Natural killer cell treated with Interleukin-12 subunit alpha and Interleukin-12 subunit beta and Interleukin-15 and Interleukin-18, amount 100 ng/mL, for 72 hours (primary cell): ENCODE measurements at regions not wholly inside any gene's neighbourhood (a gene's known extent, or its start where the extent isn't known, plus 50 kb on each side); places are given as distances from the start of the nearest gene placed in this dataset.
"Not testable (repeated sequence)": the region's sequence is repeated elsewhere in the genome, so short reads cannot be mapped to it uniquely, and the experiment has no call there.

ENCODE experiments used
- ATAC-seq, 2 donors: fragments of 150-1000 bp; cut with Tn5 transposase in 1 of 2; sonication (Bioruptor Pico), chemical (Tn5 transposase) in 1 of 2; 2 replicates each; pipeline ENCODE4 v1.10.0; 2021
- DNase-seq: peaks from one replicate; pipeline ENCODE4 v3.0.0; 2022; ENCODE audit warnings: low spot score
- H3K27ac Mint-ChIP-seq, 2 donors: 1 replicate in 1 of 2; 2 replicates in 1 of 2; pipeline ENCODE4 v1.8.0; 2022; ENCODE audit warnings: mixed read lengths in 2 of 2, mild to moderate bottlenecking in 1 of 2, moderate library complexity in 1 of 2
- H3K27me3 Mint-ChIP-seq, 2 donors: 1 replicate in 1 of 2; 2 replicates in 1 of 2; pipeline ENCODE4 v1.8.0; 2022; ENCODE audit warnings: mixed read lengths in 2 of 2
- H3K36me3 Mint-ChIP-seq: one replicate; pipeline ENCODE4 v1.8.0; 2022; ENCODE audit warnings: mixed read lengths
- H3K4me1 Mint-ChIP-seq, 2 donors: 1 replicate in 1 of 2; 2 replicates in 1 of 2; pipeline ENCODE4 v1.8.0; 2022; ENCODE audit warnings: low read depth in 2 of 2, mixed read lengths in 2 of 2, mild to moderate bottlenecking in 1 of 2
- H3K4me3 Mint-ChIP-seq: one replicate; pipeline ENCODE4 v1.8.0; 2022; ENCODE audit warnings: mixed read lengths
- H3K9me3 Mint-ChIP-seq: 2 replicates; pipeline ENCODE4 v1.8.0; 2022; ENCODE audit warnings: mixed read lengths

- ATAC-seq (no peak), DNase-seq (no peak)
- no peaks in the 10 kb centered on the region for H3K36me3 Mint-ChIP-seq
Measured at GRCh38 chr10:120108916-120109315, 216.4 kb downstream of the SEC23IP start.

GRCh38 chr10:120109725-120110124 lies 217.2 kb downstream of the SEC23IP start:
- peaks cover 11 to 19% of the 10 kb centered on the region in 2 donors for H3K27me3 Mint-ChIP-seq
- H3K27ac Mint-ChIP-seq = not testable (repeated sequence)

More at GRCh38 chr10:120108916-120109315, 216.4 kb downstream of the SEC23IP start:
- no peak overlapping the region for H3K4me3 Mint-ChIP-seq
- H3K4me1 Mint-ChIP-seq = no peaks in the 10 kb centered on the region
- H3K9me3 Mint-ChIP-seq = no peaks in the 10 kb centered on the region
- H3K27me3 Mint-ChIP-seq = peaks cover 11 to 17% of the 10 kb centered on the region in 2 donors
- no peak overlapping the region for H3K27ac Mint-ChIP-seq

GRCh38 chr10:120110196-120110595 lies 217.7 kb downstream of the SEC23IP start:
- no peak for ATAC-seq
- Mint-ChIP-seq H3K4me3 (no peak overlapping the region), H3K27ac (no peak overlapping the region), H3K4me1 (no peaks in the 10 kb centered on the region), H3K27me3 (peaks cover 12 to 24% of the 10 kb centered on the region in 2 donors), H3K9me3 (no peaks in the 10 kb centered on the region), H3K36me3 (no peaks in the 10 kb centered on the region)
- no peak for DNase-seq

More at GRCh38 chr10:120109725-120110124, 217.2 kb downstream of the SEC23IP start:
- DNase-seq, ATAC-seq, H3K4me3 Mint-ChIP-seq, H3K36me3 Mint-ChIP-seq, H3K4me1 Mint-ChIP-seq, H3K9me3 Mint-ChIP-seq: not testable (repeated sequence)

- ATAC-seq (no peak), DNase-seq (no peak)
- Mint-ChIP-seq H3K36me3 (no peaks in the 10 kb centered on the region), H3K4me1 (no peaks in the 10 kb centered on the region), H3K4me3 (no peak overlapping the region), H3K9me3 (no peaks in the 10 kb centered on the region), H3K27ac (no peak overlapping the region), H3K27me3 (peaks cover 16 to 34% of the 10 kb centered on the region in 2 donors)
Measured at GRCh38 chr10:120111628-120112027, 219.1 kb downstream of the SEC23IP start.

GRCh38 chr10:120112809-120113208 lies 220.3 kb downstream of the SEC23IP start:
- no peaks in the 10 kb centered on the region for H3K36me3 Mint-ChIP-seq
- no peak overlapping the region for H3K4me3 Mint-ChIP-seq
- H3K27ac Mint-ChIP-seq = no peak overlapping the region
- H3K27me3 Mint-ChIP-seq = peaks cover 16 to 35% of the 10 kb centered on the region in 2 donors
- H3K9me3 Mint-ChIP-seq = no peaks in the 10 kb centered on the region
- ATAC-seq (no peak), DNase-seq (no peak)
- no peaks in the 10 kb centered on the region for H3K4me1 Mint-ChIP-seq

GRCh38 chr10:120115959-120116358 lies 223.4 kb downstream of the SEC23IP start:
- Mint-ChIP-seq H3K4me3 (no peak overlapping the region), H3K36me3 (no peaks in the 10 kb centered on the region)
- no peak for ATAC-seq

GRCh38 chr10:120121768-120122167 lies 229.2 kb downstream of the SEC23IP start:
- no peaks in the 10 kb centered on the region for H3K9me3 Mint-ChIP-seq

More at GRCh38 chr10:120115959-120116358, 223.4 kb downstream of the SEC23IP start:
- Mint-ChIP-seq H3K27me3 (peaks cover 20 to 54% of the 10 kb centered on the region in 2 donors), H3K9me3 (no peaks in the 10 kb centered on the region), H3K27ac (no peak overlapping the region), H3K4me1 (no peaks in the 10 kb centered on the region)
- DNase-seq = no peak

GRCh38 chr10:120131183-120131582 lies 238.7 kb downstream of the SEC23IP start:
- no peaks in the 10 kb centered on the region for H3K36me3 Mint-ChIP-seq
- peaks cover 29 to 39% of the 10 kb centered on the region in 2 donors for H3K27me3 Mint-ChIP-seq
- DNase-seq = no peak
- H3K4me1 Mint-ChIP-seq = no peaks in the 10 kb centered on the region
- no peak overlapping the region for H3K27ac Mint-ChIP-seq
- no peaks in the 10 kb centered on the region for H3K9me3 Mint-ChIP-seq
- no peak overlapping the region for H3K4me3 Mint-ChIP-seq
- ATAC-seq = no peak

More at GRCh38 chr10:120121768-120122167, 229.2 kb downstream of the SEC23IP start:
- DNase-seq = no peak
- no peaks in the 10 kb centered on the region for H3K36me3 Mint-ChIP-seq
- ATAC-seq = no peak
- no peak overlapping the region for H3K27ac Mint-ChIP-seq
- peaks cover 17 to 46% of the 10 kb centered on the region in 2 donors for H3K27me3 Mint-ChIP-seq
- H3K4me3 Mint-ChIP-seq = no peak overlapping the region
- no peaks in the 10 kb centered on the region for H3K4me1 Mint-ChIP-seq

GRCh38 chr10:120132811-120133210 lies 240.3 kb downstream of the SEC23IP start:
- H3K4me3 Mint-ChIP-seq = no peak overlapping the region

GRCh38 chr10:120138689-120139088 lies 246.2 kb downstream of the SEC23IP start:
- Mint-ChIP-seq H3K36me3 (no peaks in the 10 kb centered on the region), H3K4me3 (no peak overlapping the region), H3K27me3 (peaks cover 24 to 40% of the 10 kb centered on the region in 2 donors), H3K27ac (no peak overlapping the region), H3K9me3 (peaks cover 4% of the 10 kb centered on the region), H3K4me1 (no peaks in the 10 kb centered on the region)
- DNase-seq = no peak
- ATAC-seq = no peak

More at GRCh38 chr10:120132811-120133210, 240.3 kb downstream of the SEC23IP start:
- DNase-seq (no peak), ATAC-seq (no peak)
- H3K27ac Mint-ChIP-seq = no peak overlapping the region
- H3K9me3 Mint-ChIP-seq = peaks cover 4% of the 10 kb centered on the region
- no peaks in the 10 kb centered on the region for H3K36me3 Mint-ChIP-seq
- H3K27me3 Mint-ChIP-seq = peaks cover 27 to 31% of the 10 kb centered on the region in 2 donors
- H3K4me1 Mint-ChIP-seq = no peaks in the 10 kb centered on the region

GRCh38 chr10:120145107-120145506 lies 252.6 kb downstream of the SEC23IP start:
- DNase-seq = no peak

GRCh38 chr10:120156614-120157274 lies 264.2 kb downstream of the SEC23IP start:
- Mint-ChIP-seq H3K4me3 (no peak overlapping the region), H3K27ac (no peak overlapping the region), H3K9me3 (peaks cover 4% of the 10 kb centered on the region), H3K27me3 (peaks cover 7 to 29% of the 10 kb centered on the region in 2 donors), H3K36me3 (no peaks in the 10 kb centered on the region), H3K4me1 (no peaks in the 10 kb centered on the region)
- ATAC-seq = no peak
- DNase-seq = no peak

More at GRCh38 chr10:120145107-120145506, 252.6 kb downstream of the SEC23IP start:
- Mint-ChIP-seq H3K27ac (no peak overlapping the region), H3K4me3 (no peak overlapping the region), H3K36me3 (no peaks in the 10 kb centered on the region), H3K4me1 (no peaks in the 10 kb centered on the region), H3K27me3 (peaks cover 2 to 21% of the 10 kb centered on the region in 2 donors), H3K9me3 (no peaks in the 10 kb centered on the region)
- no peak for ATAC-seq

- H3K4me1 Mint-ChIP-seq = no peaks in the 10 kb centered on the region
- no peaks in the 10 kb centered on the region for H3K36me3 Mint-ChIP-seq
- no peaks in the 10 kb centered on the region for H3K9me3 Mint-ChIP-seq
- no peak overlapping the region for H3K27ac Mint-ChIP-seq
- peaks cover 9 to 13% of the 10 kb centered on the region in 2 donors for H3K27me3 Mint-ChIP-seq
- ATAC-seq (no peak), DNase-seq (no peak)
- H3K4me3 Mint-ChIP-seq = no peak overlapping the region
Measured at GRCh38 chr10:120161111-120161510, 268.6 kb downstream of the SEC23IP start.

GRCh38 chr10:120162471-120162870 lies 269.9 kb downstream of the SEC23IP start:
- Mint-ChIP-seq H3K36me3 (no peaks in the 10 kb centered on the region), H3K27me3 (peaks cover 9 to 13% of the 10 kb centered on the region in 2 donors), H3K4me1 (no peaks in the 10 kb centered on the region), H3K4me3 (no peak overlapping the region), H3K9me3 (no peaks in the 10 kb centered on the region), H3K27ac (no peak overlapping the region)
- DNase-seq = no peak
- no peak for ATAC-seq
